ENCODE measurements at regions not wholly inside any gene's neighbourhood (a gene's known extent, or its start where the extent isn't known, plus 50 kb on each side); places are given as distances from the start of the nearest gene placed in this dataset.

GRCh38 chr12:5232826-5233500 lies 189.3 kb downstream of the KCNA5 start:
- no peak overlapping the region for H3K4me3 ChIP-seq (ENCODE audit: low read depth in 2 of 2, low read length in 1 of 2)
- H3K9me2 ChIP-seq = no peaks in the 10 kb centered on the region
- H2AFZ ChIP-seq (ENCODE audit: low read depth) = no peak overlapping the region
- no peak for TF ChIP-seq RFX5 (IDR thresholded peaks at IDR 0.05; ENCODE audit: low read length)
- TF ChIP-seq TCF12 (IDR thresholded peaks at IDR 0.05) = no peak
- no peak for TF ChIP-seq CHD2 (IDR thresholded peaks at IDR 0.05; ENCODE audit: low read length, partially characterized antibody)
- TF ChIP-seq IRF3 (IDR thresholded peaks at IDR 0.05; ENCODE audit: low read depth, low read length) = no peak
- no peak for TF ChIP-seq CTCF (IDR thresholded peaks at IDR 0.05)
- no peak for TF ChIP-seq FOXM1 (IDR thresholded peaks at IDR 0.05; ENCODE audit: low read depth)
- no peak for TF ChIP-seq GATA2 (CRISPR knock-in tag; IDR thresholded peaks at IDR 0.05)
- TF ChIP-seq ELF1 (IDR thresholded peaks at IDR 0.05) = no peak
- TF ChIP-seq RCOR1 (IDR thresholded peaks at IDR 0.05; ENCODE audit: low read length) = no peak
- TF ChIP-seq, protein P1, sequence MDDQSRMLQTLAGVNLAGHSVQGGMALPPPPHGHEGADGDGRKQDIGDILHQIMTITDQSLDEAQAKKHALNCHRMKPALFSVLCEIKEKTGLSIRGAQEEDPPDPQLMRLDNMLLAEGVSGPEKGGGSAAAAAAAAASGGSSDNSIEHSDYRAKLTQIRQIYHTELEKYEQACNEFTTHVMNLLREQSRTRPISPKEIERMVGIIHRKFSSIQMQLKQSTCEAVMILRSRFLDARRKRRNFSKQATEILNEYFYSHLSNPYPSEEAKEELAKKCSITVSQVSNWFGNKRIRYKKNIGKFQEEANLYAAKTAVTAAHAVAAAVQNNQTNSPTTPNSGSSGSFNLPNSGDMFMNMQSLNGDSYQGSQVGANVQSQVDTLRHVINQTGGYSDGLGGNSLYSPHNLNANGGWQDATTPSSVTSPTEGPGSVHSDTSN (IDR thresholded peaks at IDR 0.05) = no peak
- TF ChIP-seq SMC3 (IDR thresholded peaks at IDR 0.05; ENCODE audit: low read depth, low read length) = no peak
- TF ChIP-seq GABPA (IDR thresholded peaks at IDR 0.05; ENCODE audit: low read depth) = no peak
- no peaks in the 10 kb centered on the region for H4K20me1 ChIP-seq (ENCODE audit: insufficient read depth)
- ChIA-PET POLR2A (interaction anchor here (0.5 kb wide), 1 partner anchor 39 kb away, joined by 5 read pairs; no protein-coding TSS in a partner anchor), CTCF (no interaction called here)
- no peaks in the 10 kb centered on the region; a peak in 1 of 4 replicates for H3K4me1 ChIP-seq (ENCODE audit: control insufficient read depth in 1 of 2, insufficient read depth in 2 of 2, low read depth in 1 of 2, low read length in 1 of 2)
- no peaks in the 10 kb centered on the region for H3K27me3 ChIP-seq (ENCODE audit: insufficient read depth)
- 69% methylated on average over 12 of the region's 14 CpGs for WGBS (ENCODE audit: low lambda C conversion rate)
- H3K36me3 ChIP-seq (replicated peaks in 1 of 2; ENCODE audit: control insufficient read depth in 1 of 2, insufficient read depth in 2 of 2, low read length in 1 of 2) = no peaks in the 10 kb centered on the region
- H3K9me3 ChIP-seq = no peaks in the 10 kb centered on the region
- H3F3A ChIP-seq (replicated peaks; ENCODE audit: insufficient read depth) = no peaks in the 10 kb centered on the region
- no peak for DNase-seq
- H3K9ac ChIP-seq = no peak overlapping the region
- H3K79me2 ChIP-seq (ENCODE audit: insufficient read depth) = no peaks in the 10 kb centered on the region
- H3K27ac ChIP-seq (ENCODE audit: low read depth in 2 of 2, low read length in 1 of 2) = no peak overlapping the region
- no peak overlapping the region for H3K4me2 ChIP-seq

- H3K4me2 ChIP-seq = no peak overlapping the region
- H3K9ac ChIP-seq = no peak overlapping the region
- H3K4me1 ChIP-seq (ENCODE audit: control insufficient read depth in 1 of 2, insufficient read depth in 2 of 2, low read depth in 1 of 2, low read length in 1 of 2) = no peaks in the 10 kb centered on the region; a peak in 1 of 4 replicates
- POLR2A ChIA-PET = interaction anchor here (0.6 kb wide), 1 partner anchor 12 kb away, joined by 3 read pairs; no protein-coding TSS in a partner anchor
- H3K9me3 ChIP-seq = no peaks in the 10 kb centered on the region
- no peak for DNase-seq
- no peaks in the 10 kb centered on the region for H3K27me3 ChIP-seq (ENCODE audit: insufficient read depth)
- 75% methylated on average over 5 of the region's 5 CpGs for WGBS (ENCODE audit: low lambda C conversion rate)
- no peaks in the 10 kb centered on the region for H3K79me2 ChIP-seq (ENCODE audit: insufficient read depth)
- no peak overlapping the region for H2AFZ ChIP-seq (ENCODE audit: low read depth)
- TF ChIP-seq USF2 (IDR thresholded peaks at IDR 0.05; ENCODE audit: borderline replicate concordance, low read depth, low read length) (no peak), NFIC (IDR thresholded peaks at IDR 0.05; ENCODE audit: borderline replicate concordance) (no peak), SIN3A (IDR thresholded peaks at IDR 0.05; ENCODE audit: borderline replicate concordance, low read depth, low read length) (no peak), GABPA (IDR thresholded peaks at IDR 0.05; ENCODE audit: low read depth) (no peak), MEF2A (IDR thresholded peaks at IDR 0.05; ENCODE audit: borderline replicate concordance, low read depth) (no peak), ZBTB33 (IDR thresholded peaks at IDR 0.05; ENCODE audit: borderline replicate concordance, low read depth) (no peak), EZH2phosphoT487 (IDR thresholded peaks at IDR 0.05; ENCODE audit: borderline replicate concordance, low read depth) (no peak), RAD21 (IDR thresholded peaks at IDR 0.05; ENCODE audit: low read length) (no peak), FOXM1 (IDR thresholded peaks at IDR 0.05; ENCODE audit: low read depth) (no peak), JUND (IDR thresholded peaks at IDR 0.05) (no peak), EP300 (IDR thresholded peaks at IDR 0.05; ENCODE audit: borderline replicate concordance in 1 of 2, low read depth in 1 of 2, low read length in 1 of 2) (no peak)
- H3K27ac ChIP-seq (ENCODE audit: low read depth in 2 of 2, low read length in 1 of 2) = no peak overlapping the region
- H3F3A ChIP-seq (replicated peaks; ENCODE audit: insufficient read depth) = no peaks in the 10 kb centered on the region
- no peaks in the 10 kb centered on the region for H4K20me1 ChIP-seq (ENCODE audit: insufficient read depth)
- H3K36me3 ChIP-seq (replicated peaks in 1 of 2; ENCODE audit: control insufficient read depth in 1 of 2, insufficient read depth in 2 of 2, low read length in 1 of 2) = no peaks in the 10 kb centered on the region
- H3K4me3 ChIP-seq (ENCODE audit: low read depth in 2 of 2, low read length in 1 of 2) = no peak overlapping the region
- H3K9me2 ChIP-seq = no peaks in the 10 kb centered on the region
- CTCF ChIA-PET = no interaction called here
Measured at GRCh38 chr12:5236022-5236640, 192.5 kb downstream of the KCNA5 start.
